T-helper 1 cell treated with Interleukin-12 subunit alpha and Interleukin-12 subunit beta and Interleukin-4 antibody, amounts not matched to agents 30 μg/mL and 1 μg/mL, for 36 hours (primary cell): ENCODE measurements at regions not wholly inside any gene's neighbourhood (a gene's known extent, or its start where the extent isn't known, plus 50 kb on each side); places are given as distances from the start of the nearest gene placed in this dataset.

Experiments used
- H3K27ac Mint-ChIP-seq: one replicate; pipeline ENCODE4 v1.8.0; 2021; ENCODE audit warnings: mild to moderate bottlenecking, mixed read lengths
- H3K27me3 Mint-ChIP-seq: one replicate; pipeline ENCODE4 v1.8.0; 2021; ENCODE audit warnings: low read depth, mixed read lengths
- H3K36me3 Mint-ChIP-seq: one replicate; pipeline ENCODE4 v1.8.0; 2021; ENCODE audit warnings: low read depth, mixed read lengths
- H3K4me1 Mint-ChIP-seq: one replicate; pipeline ENCODE4 v1.8.0; 2021; ENCODE audit warnings: low read depth, mixed read lengths
- H3K4me3 Mint-ChIP-seq: one replicate; pipeline ENCODE4 v1.8.0; 2021; ENCODE audit warnings: mild to moderate bottlenecking, moderate library complexity, mixed read lengths
- H3K9me3 Mint-ChIP-seq: one replicate; pipeline ENCODE4 v1.8.0; 2021; ENCODE audit warnings: mixed read lengths

DNA sequence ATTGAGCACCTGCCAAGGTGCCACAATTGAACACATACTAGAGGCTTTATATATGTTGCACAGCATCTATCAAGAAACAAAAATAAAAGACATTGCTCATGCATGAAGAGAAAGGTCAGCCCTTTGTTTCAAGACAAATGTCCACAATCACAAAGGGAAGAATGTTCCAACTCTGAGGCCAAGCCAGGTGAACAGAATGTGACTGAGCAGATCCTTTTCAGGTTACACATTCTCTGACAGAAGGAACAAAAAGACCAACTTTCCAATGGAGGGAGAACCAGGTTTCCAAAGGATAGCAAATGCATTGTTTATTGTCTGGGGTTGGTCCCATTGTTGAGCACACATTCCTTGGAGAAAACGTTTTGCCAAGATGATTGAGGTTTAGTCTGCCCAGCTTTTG is 50.2 kb upstream of the FAM174B start:
- Mint-ChIP-seq H3K4me3 (no peak overlapping the region), H3K27me3 (peaks cover 5% of the 10 kb centered on the region), H3K9me3 (no peaks in the 10 kb centered on the region), H3K27ac (no peak overlapping the region), H3K4me1 (no peaks in the 10 kb centered on the region), H3K36me3 (no peaks in the 10 kb centered on the region)

DNA sequence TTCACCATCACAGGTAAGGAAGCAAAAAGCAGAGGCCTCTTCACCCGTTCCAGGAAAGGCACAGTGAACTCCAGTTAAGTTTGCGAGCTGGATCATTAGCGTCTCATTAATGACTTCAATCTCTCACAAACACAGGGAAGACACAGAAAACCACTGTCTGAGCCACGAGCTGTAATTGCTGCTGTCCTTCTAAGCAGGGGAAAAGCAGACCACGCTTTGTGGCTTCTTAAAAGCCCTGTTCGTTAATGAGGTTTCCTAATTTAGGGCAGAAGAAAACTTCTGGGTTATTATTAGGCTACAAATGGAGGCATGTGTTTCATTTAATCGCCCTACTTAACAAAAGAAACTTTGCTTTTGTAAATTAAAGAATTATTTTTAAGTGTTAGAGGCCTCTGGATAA is 50.6 kb upstream of the FAM174B start:
- Mint-ChIP-seq H3K36me3 (no peaks in the 10 kb centered on the region), H3K4me1 (no peaks in the 10 kb centered on the region), H3K4me3 (no peak overlapping the region), H3K27ac (no peak overlapping the region), H3K27me3 (peaks cover 5% of the 10 kb centered on the region), H3K9me3 (no peaks in the 10 kb centered on the region)

DNA sequence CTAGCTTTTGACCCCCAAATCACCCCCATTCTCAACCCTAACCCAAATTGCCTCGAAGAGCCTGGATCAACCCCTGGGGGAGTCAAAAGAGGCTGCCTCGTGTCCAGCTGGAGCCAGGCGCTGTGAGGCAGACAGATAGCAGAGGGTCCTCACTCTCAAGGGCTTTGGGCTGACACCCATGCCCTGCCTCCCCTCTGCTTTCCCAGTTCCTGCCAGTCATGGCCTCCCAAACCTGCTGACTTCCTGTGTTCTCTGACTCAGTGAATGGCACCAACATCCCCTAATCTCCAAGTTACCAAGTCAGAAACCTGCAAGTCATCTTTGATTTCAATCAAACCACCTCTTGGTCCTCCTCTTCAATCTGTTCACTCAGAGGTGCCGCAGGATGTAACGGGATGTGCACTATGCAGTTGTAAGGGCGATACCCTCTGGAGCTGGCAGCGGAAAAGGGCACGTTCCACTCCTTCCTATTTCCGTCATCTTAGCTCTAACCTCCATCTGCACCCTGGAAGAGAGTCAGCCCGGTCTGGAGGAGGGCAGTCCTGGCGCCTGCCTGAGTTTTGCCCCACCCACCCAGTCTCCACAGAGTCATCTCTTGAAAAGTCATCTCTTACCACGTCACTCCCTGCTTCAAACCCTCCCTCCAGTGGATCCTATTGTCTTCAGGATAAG is 52.4 kb upstream of the FAM174B start:
- no peaks in the 10 kb centered on the region for H3K9me3 Mint-ChIP-seq
- no peak overlapping the region for H3K27ac Mint-ChIP-seq
- H3K36me3 Mint-ChIP-seq: no peaks in the 10 kb centered on the region
- peaks cover 5% of the 10 kb centered on the region for H3K27me3 Mint-ChIP-seq
- no peaks in the 10 kb centered on the region for H3K4me1 Mint-ChIP-seq
- H3K4me3 Mint-ChIP-seq: no peak overlapping the region

DNA sequence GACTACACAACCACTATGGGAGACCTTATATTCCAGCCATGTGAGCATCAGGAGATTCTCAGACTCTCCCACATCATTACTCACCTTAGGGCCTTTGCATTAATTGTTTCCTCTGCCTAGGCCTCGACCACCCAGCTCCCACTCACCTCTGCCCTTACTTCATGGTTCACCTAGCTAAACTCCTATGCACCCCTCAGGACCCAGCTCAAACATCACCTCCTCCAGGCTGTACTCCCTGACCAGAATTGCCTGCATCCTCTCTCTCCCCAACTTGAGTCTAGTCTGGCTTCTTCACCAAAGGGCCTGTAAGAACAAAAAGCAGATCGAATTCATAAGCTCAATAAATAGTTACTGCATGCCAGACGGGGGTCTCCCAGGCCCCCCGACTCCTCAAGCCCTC is 53.1 kb upstream of the FAM174B start:
- Mint-ChIP-seq H3K27me3 (peaks cover 11% of the 10 kb centered on the region), H3K9me3 (no peaks in the 10 kb centered on the region), H3K27ac (no peak overlapping the region), H3K36me3 (no peaks in the 10 kb centered on the region), H3K4me3 (no peak overlapping the region), H3K4me1 (no peaks in the 10 kb centered on the region)

DNA sequence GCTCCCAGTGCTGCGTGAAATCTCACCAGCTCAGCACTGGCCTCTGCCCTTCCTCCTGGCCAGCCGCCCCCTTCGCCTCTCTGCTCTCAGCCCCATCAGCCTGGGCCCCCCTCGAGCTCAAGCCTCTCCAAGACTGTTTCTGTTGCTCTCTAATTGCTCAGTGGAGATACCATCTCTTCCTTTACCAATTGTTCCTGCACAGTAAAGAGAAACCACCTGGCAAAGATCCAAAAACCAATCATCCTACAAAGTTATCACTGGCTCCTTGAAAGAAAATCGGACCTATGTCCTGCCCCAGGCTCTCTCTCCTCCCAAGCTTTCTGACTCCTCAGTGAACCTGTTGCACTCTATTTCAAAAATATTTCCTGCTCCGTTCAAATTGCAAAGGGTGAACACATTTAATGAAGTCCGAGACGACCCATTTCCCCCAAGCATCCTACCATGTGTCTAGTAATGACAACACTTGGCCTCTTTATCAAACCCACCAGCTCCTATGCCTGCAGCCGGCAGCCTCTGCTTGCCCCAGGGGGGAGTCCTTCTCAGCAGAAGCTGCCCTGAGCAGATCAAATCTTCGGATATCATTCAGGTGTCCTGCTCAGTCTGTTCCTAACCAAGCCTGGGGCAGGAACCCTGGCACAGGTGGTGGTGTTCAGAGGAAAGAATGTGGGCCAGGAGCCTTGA is 53.7 kb upstream of the FAM174B start:
- H3K4me3 Mint-ChIP-seq: no peak overlapping the region
- H3K27ac Mint-ChIP-seq: no peak overlapping the region
- H3K36me3 Mint-ChIP-seq: no peaks in the 10 kb centered on the region
- H3K9me3 Mint-ChIP-seq: no peaks in the 10 kb centered on the region
- H3K27me3 Mint-ChIP-seq: peaks cover 15% of the 10 kb centered on the region
- peaks cover 3% of the 10 kb centered on the region for H3K4me1 Mint-ChIP-seq

DNA sequence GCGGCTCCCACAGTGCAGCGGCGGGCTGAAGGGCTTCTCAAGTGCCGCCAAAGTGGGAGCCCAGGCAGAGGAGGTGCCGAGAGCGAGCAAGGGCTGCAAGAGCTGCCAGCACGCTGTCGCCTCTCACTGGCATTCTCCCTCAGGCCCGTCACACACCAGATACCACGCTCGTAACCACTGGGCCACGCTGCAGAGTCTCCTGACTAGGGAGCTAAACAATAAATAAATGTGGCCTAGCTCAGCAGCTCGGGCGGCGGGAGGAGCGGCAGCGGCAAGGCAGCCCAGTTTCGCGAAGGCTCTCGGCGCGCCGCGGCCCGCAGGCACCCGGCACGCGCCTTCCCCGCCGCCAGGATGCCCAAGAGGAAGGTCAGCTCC is 55.9 kb upstream of the FAM174B start:
- Mint-ChIP-seq H3K36me3 (no peaks in the 10 kb centered on the region), H3K9me3 (no peaks in the 10 kb centered on the region), H3K27ac (no peak overlapping the region), H3K27me3 (peaks cover 23% of the 10 kb centered on the region), H3K4me3 (no peak overlapping the region), H3K4me1 (peaks cover 7% of the 10 kb centered on the region)

DNA sequence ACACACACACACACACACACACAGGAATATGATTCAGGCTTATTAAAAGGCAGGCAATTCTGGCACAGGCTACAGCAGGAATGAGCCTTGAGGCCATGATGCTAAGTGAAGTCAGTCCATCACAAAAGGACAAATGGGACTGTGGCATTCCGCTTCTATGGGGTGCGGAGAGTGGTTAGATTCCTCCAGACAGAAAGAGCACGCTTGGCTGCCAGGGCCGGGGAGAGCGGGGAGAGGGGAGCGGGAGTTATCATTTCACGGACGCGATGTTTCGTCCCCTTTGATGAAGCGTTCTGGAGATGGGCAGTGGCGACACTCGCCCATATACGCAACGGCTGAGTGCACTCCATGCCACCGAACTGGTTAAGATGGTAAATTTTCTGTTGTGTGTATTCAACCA is 58.5 kb upstream of the FAM174B start:
- Mint-ChIP-seq H3K4me3 (peak overlapping the region; percentile 77), H3K27me3 (peaks cover 27% of the 10 kb centered on the region), H3K4me1 (peaks cover 7% of the 10 kb centered on the region), H3K36me3 (no peaks in the 10 kb centered on the region), H3K27ac (no peak overlapping the region), H3K9me3 (no peaks in the 10 kb centered on the region)

DNA sequence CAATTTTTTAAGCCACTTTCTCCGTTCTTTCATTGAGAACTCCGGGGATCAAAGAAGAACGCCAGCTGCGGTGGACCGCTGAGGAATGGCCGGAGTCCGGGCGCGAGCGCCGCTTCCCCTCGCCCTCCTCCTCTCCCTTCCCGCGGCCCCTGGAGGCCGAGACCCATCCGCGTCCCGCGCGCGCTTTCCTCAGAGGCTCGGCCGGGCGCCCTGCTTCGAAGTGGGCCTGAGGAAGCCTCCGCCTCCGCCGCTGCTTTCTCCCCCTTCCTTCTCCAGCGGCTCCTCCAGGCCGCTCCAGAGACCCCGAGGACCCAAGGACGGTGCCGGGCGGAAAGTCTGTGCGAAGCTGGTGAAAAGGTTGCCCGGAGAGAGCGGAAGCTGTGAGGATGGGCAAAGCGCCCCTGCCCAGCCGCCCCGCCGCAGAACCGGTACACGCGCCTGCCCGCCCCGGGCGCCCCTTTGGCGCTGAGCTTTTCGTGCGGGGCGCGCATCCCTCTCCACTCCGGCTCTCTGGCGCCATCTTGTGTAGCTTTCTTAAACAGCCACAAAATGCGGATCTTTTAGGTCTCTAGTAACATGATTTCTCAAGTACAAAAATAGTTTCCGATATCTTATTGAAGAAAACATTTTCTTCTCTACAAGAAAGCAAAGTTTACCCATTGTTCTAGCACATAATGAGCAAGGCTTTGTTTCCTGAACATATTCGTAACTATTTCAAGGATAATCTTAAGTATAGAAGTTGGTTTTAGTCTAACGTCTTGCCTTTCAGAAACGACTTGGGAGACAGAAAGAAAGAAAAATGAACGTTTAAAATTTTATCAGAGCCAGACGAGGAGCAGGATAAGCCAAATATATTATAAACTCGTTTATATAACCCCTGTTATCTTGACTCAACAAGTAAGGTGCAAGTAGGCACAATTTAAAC is 59.2 kb upstream of the FAM174B start:
- Mint-ChIP-seq H3K36me3 (no peaks in the 10 kb centered on the region), H3K27ac (no peak overlapping the region), H3K27me3 (peaks cover 27% of the 10 kb centered on the region), H3K4me1 (peaks cover 7% of the 10 kb centered on the region), H3K4me3 (peak overlapping the region; percentile 77), H3K9me3 (no peaks in the 10 kb centered on the region)

DNA sequence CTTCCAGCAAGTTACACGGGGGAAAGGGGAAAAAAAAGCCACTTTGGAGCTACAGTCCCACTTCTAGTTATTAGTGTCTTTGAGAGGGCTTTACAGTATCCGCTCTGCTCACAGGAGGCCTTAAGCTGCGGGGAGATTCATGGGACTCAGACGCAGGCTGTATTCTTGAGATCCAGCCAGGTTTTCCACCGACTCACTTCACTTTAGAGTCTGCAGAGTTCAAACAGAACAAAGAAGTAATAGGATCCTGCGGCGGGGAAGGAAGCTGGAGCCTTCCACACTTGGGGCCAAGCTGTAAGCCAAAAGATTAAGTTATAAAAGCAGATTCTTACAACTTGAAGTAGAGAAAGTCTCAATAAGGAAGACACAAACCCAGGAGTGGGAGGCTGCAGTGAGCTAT is 60.2 kb upstream of the FAM174B start:
- Mint-ChIP-seq H3K27ac (no peak overlapping the region), H3K4me3 (no peak overlapping the region), H3K4me1 (peaks cover 7% of the 10 kb centered on the region), H3K27me3 (peaks cover 32% of the 10 kb centered on the region), H3K36me3 (no peaks in the 10 kb centered on the region), H3K9me3 (no peaks in the 10 kb centered on the region)

DNA sequence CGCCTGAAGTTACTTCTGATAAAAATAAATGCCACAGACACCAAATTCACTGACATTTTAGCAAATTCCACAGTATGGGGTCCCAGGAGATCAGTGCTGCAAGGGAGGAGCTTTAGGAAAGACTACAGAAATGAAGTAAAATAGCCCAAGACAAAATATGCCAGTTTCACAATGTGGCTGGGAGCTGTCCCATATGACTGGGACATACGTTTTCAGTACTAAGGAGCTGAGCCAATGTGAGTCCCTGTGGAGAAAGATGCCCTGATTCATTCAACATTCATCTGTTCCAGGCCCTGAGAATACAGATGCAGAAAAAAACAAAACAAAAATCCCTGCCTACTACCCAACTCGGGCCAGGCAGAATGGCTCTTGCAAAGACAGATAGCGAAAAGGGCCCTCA is 63.4 kb upstream of the FAM174B start:
- H3K4me1 Mint-ChIP-seq: peaks cover 6% of the 10 kb centered on the region
- H3K36me3 Mint-ChIP-seq: no peaks in the 10 kb centered on the region
- peaks cover 28% of the 10 kb centered on the region for H3K27me3 Mint-ChIP-seq
- peaks cover 4% of the 10 kb centered on the region for H3K9me3 Mint-ChIP-seq
- H3K27ac Mint-ChIP-seq: no peak overlapping the region
- H3K4me3 Mint-ChIP-seq: no peak overlapping the region

DNA sequence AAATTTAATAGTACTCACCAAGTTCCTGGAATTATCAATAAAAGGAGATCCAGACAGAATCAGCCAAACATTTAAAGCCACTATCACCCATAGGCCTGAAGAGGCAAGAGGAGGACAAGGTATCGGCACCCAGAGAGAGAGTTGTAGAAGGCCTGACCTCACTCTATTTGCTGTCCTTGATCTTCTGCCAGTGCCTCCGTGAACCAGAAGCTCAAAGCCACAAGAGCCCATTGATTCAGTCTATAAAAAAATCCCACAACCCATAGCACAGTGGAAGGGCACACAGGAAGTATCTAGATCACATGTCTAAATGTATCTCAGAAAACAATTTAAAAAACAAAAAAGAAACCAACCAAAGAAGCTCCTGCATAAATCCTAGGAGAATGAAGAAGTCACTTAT is 68.6 kb upstream of the FAM174B start:
- Mint-ChIP-seq H3K27me3 (peaks cover 15% of the 10 kb centered on the region), H3K27ac (no peak overlapping the region), H3K4me1 (peaks cover 3% of the 10 kb centered on the region), H3K9me3 (peaks cover 4% of the 10 kb centered on the region), H3K4me3 (no peak overlapping the region), H3K36me3 (no peaks in the 10 kb centered on the region)

DNA sequence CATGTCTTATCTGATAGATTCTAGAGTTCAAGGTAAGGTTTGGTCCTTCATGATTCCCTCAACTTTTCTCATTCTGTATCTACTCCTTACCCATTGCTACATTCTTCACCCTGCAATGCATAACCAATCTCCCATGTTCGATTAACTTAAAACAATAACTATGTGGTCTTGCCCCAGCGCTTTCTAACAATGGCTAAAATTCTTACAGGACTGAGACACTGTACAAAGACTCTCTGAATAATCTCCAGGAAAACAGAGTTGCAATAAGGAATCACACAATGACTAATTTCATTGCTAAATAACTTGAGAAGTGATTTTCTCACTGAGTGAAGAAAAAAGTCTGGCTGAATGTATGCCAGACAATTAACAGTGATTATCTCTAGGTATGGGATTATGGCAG is 69.6 kb upstream of the FAM174B start:
- no peaks in the 10 kb centered on the region for H3K36me3 Mint-ChIP-seq

DNA sequence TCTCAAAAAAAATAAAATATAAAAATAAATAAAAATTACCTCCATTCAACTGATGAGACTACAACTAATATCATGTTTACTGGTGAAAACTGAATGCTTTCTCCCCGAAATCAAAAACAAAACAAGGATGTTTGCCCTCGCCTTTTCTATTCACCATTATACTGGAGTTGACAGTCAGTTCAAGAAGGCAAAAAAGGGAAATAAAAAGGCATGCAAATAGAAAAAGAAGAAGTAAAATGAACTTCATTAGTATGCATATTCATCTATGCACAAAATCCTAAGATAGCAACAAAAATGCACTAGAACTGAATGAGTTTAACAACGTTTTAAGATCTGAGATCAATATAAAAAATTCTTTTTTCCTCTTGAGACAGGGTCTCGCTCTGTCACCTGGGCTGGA is 72.7 kb upstream of the FAM174B start:
- no peaks in the 10 kb centered on the region for H3K9me3 Mint-ChIP-seq
- no peak overlapping the region for H3K4me3 Mint-ChIP-seq
- no peaks in the 10 kb centered on the region for H3K36me3 Mint-ChIP-seq
- H3K27ac Mint-ChIP-seq: no peak overlapping the region
- peaks cover 3% of the 10 kb centered on the region for H3K4me1 Mint-ChIP-seq
- H3K27me3 Mint-ChIP-seq: peaks cover 13% of the 10 kb centered on the region

More for the DNA sequence above, 69.6 kb upstream of the FAM174B start:
- Mint-ChIP-seq H3K4me3 (no peak overlapping the region), H3K9me3 (peaks cover 4% of the 10 kb centered on the region), H3K4me1 (peaks cover 3% of the 10 kb centered on the region), H3K27me3 (peaks cover 15% of the 10 kb centered on the region), H3K27ac (no peak overlapping the region)

DNA sequence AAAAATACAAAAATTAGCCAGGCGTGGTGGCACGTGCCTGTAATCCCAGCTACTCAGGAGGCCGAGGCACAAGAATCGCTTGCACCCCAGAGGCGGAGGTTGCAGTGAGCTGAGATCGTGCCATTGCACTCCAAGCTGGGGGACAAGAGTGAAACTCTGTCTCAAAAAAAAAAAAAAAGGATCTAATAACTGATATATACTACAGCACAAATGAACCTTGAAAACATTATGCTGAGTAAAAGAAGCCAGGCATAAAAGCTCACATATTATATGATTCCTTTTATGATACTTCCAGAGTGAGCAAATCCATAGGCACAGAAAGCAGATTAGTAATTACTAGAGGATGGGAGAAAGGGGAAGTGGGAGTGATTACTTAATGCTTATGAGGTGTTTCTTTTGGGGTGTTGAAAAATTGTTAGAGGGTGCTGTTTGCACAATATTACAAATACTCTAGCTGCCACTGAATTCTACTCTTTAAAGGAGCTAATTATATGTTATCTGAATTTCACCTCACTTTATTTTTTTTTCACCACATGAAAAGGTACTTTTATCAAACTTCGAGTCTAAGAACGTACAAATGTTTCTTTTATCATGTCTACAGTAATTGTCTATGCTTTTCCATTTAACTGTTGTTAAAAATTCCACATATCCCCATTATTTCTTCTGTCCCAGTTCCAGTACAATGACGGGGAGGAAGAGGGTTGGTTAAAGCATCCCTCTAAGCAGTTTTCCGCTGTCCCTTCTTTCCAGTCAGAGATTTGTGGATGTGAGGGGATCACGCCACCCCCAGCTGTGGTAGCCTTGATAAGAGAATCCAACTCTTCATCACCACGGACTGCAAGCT is 77.7 kb upstream of the FAM174B start:
- Mint-ChIP-seq H3K9me3 (no peaks in the 10 kb centered on the region), H3K27ac (no peak overlapping the region), H3K27me3 (peaks cover 35% of the 10 kb centered on the region), H3K36me3 (no peaks in the 10 kb centered on the region), H3K4me1 (peaks cover 3% of the 10 kb centered on the region), H3K4me3 (peak overlapping the region; percentile 77)
